ENCODE measurements at regions not wholly inside any gene's neighbourhood (a gene's known extent, or its start where the extent isn't known, plus 50 kb on each side); places are given as distances from the start of the nearest gene placed in this dataset.
"Not testable (repeated sequence)": the region's sequence is repeated elsewhere in the genome, so short reads cannot be mapped to it uniquely, and the experiment has no call there.

DNA sequence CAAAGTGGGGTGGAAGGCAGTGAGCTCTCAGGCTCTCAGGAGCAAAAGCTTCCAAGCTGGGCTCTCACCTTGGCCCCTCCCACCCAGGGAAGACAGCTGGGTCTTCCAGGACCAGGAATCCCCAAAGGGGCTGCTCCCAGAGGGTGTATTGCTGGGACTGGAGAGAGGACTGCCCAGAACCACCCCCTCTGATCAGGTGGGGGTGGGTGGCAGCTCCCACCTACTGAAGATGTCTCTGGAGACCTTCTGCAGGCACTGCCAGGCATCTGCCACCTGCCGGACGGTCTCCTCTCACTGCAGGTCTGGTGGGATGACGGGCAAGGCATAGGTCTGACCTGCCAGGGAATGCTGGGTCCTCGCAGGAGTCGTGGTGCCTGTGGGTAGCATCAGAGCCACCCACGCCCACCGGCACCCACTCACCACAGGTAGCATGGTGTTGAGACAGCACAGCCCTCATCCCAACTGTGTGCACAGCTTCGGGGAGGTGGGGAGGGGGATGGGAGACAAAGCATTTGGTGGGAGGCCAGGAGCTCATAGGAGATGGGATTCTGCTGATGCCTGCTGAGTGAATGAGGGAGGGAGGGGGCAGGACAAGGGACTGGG lies 103.2 kb downstream of the SINHCAF start (continued):
- TF ChIP-seq, protein P1, sequence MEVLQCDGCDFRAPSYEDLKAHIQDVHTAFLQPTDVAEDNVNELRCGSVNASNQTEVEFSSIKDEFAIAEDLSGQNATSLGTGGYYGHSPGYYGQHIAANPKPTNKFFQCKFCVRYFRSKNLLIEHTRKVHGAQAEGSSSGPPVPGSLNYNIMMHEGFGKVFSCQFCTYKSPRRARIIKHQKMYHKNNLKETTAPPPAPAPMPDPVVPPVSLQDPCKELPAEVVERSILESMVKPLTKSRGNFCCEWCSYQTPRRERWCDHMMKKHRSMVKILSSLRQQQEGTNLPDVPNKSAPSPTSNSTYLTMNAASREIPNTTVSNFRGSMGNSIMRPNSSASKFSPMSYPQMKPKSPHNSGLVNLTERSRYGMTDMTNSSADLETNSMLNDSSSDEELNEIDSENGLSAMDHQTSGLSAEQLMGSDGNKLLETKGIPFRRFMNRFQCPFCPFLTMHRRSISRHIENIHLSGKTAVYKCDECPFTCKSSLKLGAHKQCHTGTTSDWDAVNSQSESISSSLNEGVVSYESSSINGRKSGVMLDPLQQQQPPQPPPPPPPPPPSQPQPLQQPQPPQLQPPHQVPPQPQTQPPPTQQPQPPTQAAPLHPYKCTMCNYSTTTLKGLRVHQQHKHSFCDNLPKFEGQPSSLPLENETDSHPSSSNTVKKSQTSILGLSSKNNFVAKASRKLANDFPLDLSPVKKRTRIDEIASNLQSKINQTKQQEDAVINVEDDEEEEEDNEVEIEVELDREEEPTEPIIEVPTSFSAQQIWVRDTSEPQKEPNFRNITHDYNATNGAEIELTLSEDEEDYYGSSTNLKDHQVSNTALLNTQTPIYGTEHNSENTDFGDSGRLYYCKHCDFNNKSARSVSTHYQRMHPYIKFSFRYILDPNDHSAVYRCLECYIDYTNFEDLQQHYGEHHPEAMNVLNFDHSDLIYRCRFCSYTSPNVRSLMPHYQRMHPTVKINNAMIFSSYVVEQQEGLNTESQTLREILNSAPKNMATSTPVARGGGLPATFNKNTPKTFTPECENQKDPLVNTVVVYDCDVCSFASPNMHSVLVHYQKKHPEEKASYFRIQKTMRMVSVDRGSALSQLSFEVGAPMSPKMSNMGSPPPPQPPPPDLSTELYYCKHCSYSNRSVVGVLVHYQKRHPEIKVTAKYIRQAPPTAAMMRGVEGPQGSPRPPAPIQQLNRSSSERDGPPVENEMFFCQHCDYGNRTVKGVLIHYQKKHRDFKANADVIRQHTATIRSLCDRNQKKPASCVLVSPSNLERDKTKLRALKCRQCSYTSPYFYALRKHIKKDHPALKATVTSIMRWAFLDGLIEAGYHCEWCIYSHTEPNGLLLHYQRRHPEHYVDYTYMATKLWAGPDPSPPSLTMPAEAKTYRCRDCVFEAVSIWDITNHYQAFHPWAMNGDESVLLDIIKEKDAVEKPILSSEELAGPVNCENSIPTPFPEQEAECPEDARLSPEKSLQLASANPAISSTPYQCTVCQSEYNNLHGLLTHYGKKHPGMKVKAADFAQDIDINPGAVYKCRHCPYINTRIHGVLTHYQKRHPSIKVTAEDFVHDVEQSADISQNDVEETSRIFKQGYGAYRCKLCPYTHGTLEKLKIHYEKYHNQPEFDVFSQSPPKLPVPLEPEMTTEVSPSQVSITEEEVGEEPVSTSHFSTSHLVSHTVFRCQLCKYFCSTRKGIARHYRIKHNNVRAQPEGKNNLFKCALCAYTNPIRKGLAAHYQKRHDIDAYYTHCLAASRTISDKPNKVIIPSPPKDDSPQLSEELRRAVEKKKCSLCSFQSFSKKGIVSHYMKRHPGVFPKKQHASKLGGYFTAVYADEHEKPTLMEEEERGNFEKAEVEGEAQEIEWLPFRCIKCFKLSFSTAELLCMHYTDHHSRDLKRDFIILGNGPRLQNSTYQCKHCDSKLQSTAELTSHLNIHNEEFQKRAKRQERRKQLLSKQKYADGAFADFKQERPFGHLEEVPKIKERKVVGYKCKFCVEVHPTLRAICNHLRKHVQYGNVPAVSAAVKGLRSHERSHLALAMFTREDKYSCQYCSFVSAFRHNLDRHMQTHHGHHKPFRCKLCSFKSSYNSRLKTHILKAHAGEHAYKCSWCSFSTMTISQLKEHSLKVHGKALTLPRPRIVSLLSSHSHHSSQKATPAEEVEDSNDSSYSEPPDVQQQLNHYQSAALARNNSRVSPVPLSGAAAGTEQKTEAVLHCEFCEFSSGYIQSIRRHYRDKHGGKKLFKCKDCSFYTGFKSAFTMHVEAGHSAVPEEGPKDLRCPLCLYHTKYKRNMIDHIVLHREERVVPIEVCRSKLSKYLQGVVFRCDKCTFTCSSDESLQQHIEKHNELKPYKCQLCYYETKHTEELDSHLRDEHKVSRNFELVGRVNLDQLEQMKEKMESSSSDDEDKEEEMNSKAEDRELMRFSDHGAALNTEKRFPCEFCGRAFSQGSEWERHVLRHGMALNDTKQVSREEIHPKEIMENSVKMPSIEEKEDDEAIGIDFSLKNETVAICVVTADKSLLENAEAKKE (CRISPR knock-in tag; IDR thresholded peaks at IDR 0.05), result no peak
- TF ChIP-seq STAT1 (IDR thresholded peaks at IDR 0.05; ENCODE audit: unreplicated experiment) (no peak), ZNF114 (CRISPR knock-in tag; IDR thresholded peaks at IDR 0.05) (no peak), ZNF331 (CRISPR knock-in tag; IDR thresholded peaks at IDR 0.05; ENCODE audit: low read depth) (no peak), CREB1 (CRISPR knock-in tag; IDR thresholded peaks at IDR 0.05; ENCODE audit: low read depth) (no peak)
- TF ChIP-seq, protein P2, sequence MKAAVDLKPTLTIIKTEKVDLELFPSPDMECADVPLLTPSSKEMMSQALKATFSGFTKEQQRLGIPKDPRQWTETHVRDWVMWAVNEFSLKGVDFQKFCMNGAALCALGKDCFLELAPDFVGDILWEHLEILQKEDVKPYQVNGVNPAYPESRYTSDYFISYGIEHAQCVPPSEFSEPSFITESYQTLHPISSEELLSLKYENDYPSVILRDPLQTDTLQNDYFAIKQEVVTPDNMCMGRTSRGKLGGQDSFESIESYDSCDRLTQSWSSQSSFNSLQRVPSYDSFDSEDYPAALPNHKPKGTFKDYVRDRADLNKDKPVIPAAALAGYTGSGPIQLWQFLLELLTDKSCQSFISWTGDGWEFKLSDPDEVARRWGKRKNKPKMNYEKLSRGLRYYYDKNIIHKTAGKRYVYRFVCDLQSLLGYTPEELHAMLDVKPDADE (IDR thresholded peaks at IDR 0.05), result no peak

DNA sequence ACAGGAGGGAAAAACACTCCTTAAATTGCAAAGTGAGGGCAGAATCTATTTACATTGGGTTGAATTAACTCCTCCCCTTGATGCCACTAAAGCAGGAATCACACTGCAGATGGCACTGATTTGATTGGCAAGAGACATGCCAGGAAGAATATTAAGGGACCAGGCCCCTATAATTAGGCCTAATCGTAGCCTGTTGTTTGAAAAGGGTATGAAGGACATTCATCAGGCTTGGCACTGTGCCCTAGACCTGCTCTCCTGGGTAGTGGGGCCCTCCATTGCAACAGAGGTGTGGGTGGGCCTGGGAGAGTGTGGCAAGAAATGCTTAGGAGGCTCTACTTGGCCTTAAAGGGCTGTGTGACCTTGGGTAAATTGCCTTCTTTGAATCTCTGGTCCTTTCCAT lies 102.3 kb downstream of the SINHCAF start:
- H3K27ac Mint-ChIP-seq; H3K4me3 Mint-ChIP-seq; ATAC-seq; H3K27me3 ChIP-seq (ENCODE audit: insufficient read depth); H3K9me3 Mint-ChIP-seq; H3K27ac ChIP-seq (ENCODE audit: low read depth); H3K36me3 Mint-ChIP-seq (ENCODE audit: low read depth); H3K36me3 ChIP-seq (ENCODE audit: insufficient read depth); H3K79me2 ChIP-seq (replicated peaks; ENCODE audit: insufficient read depth); H4K20me1 ChIP-seq (replicated peaks; ENCODE audit: insufficient read depth); DNase-seq (ENCODE audit: low spot score); H3K4me1 ChIP-seq (ENCODE audit: insufficient read depth); H3F3A ChIP-seq (replicated peaks; ENCODE audit: low read depth); H2AFZ ChIP-seq; H3K4me2 ChIP-seq; H3K4me3 ChIP-seq: not testable (repeated sequence)
- peaks cover 11% of the 10 kb centered on the region; the same call in 1 of the 2 replicates for H3K9me2 ChIP-seq (ENCODE audit: insufficient read depth)
- Mint-ChIP-seq H3K4me1 (peaks cover 38% of the 10 kb centered on the region), H3K27me3 (ENCODE audit: insufficient read depth, low read depth, poor library complexity) (peaks cover 17% of the 10 kb centered on the region)

Data from GM23338 (cell line).